Brain microvascular endothelial cell (primary cell): ENCODE measurements at regions not wholly inside any gene's neighbourhood (a gene's known extent, or its start where the extent isn't known, plus 50 kb on each side); places are given as distances from the start of the nearest gene placed in this dataset.

Experiments
- DNase-seq: peaks from one replicate; pipeline ENCODE4 v3.0.0-alpha.2; 2020
- H3K27ac ChIP-seq: fragments of 250-450 bp; sonication (Bioruptor Pico); 2 replicates; pipeline ENCODE4 v1.5.1; 2020; ENCODE audit warnings: mild to moderate bottlenecking, moderate library complexity
- H3K27me3 ChIP-seq: fragments of 250-450 bp; sonication (Bioruptor Pico); replicated peaks from 2 replicates; pipeline ENCODE4 v1.5.1; 2020; ENCODE audit warnings: mild to moderate bottlenecking
- H3K36me3 ChIP-seq: fragments of 250-450 bp; sonication (Bioruptor Pico); replicated peaks from 2 replicates; pipeline ENCODE4 v1.5.1; 2020; ENCODE audit warnings: mild to moderate bottlenecking
- H3K4me3 ChIP-seq: 2 replicates; pipeline ENCODE4 v1.5.1; 2011; ENCODE audit warnings: low read depth, mild to moderate bottlenecking, control low read depth, low read length, moderate library complexity
- in situ Hi-C: cut with HindIII; loops from 2 replicates; pipeline ENCODE4 v1.10.0; 2017; ENCODE audit warnings: low sequenced_read_pairs, low pct_ligation_motif_present
- TF ChIP-seq, protein P1 (sequence below): IDR thresholded peaks from 2 replicates; pipeline ENCODE4 v1.5.1; 2011; ENCODE audit warnings: low read depth, mild to moderate bottlenecking, moderate library complexity, low read length, control low read depth, inconsistent platforms; ENCODE audit errors: missing control alignments

DNA sequence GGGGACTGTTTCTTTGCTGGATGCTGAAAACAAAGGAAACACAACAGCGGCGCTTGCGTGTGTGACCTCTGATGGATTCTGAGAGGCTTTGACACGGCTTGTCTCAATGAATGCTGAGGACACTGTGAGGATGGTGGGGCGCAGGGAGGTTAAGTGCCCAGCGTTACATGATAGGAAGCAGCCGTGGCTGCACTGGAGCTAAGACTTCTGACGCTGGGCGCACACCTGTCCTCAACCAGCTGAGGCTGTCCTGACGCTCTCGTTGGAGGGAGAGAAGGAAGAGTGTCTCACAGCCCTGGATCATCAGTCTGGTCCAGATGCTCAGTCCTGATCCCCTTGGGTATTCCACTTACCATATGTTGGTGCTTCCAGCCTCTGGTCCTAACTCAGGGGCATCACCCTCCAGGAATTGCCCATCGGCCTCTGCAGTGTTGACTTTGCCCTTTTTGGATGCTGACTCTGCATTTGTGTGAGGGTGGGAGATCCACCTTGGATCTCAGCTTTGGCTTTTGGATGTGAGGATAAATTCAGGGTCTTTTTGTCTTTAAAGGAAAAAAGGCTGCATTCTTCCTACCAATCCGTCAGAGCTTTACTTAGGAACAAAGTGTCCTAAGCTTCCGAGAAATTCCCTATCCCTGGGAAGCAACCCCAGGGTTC, 125.2 kb downstream of the ZNF664 start:
- Histone ChIP-seq H3K27me3 (peaks cover 5% of the 10 kb centered on the region), H3K27ac (no peak overlapping the region), H3K4me3 (no peak overlapping the region), H3K36me3 (no peaks in the 10 kb centered on the region)
- no peak for DNase-seq
- in situ Hi-C loops = no loop called here
- TF ChIP-seq, protein P1, sequence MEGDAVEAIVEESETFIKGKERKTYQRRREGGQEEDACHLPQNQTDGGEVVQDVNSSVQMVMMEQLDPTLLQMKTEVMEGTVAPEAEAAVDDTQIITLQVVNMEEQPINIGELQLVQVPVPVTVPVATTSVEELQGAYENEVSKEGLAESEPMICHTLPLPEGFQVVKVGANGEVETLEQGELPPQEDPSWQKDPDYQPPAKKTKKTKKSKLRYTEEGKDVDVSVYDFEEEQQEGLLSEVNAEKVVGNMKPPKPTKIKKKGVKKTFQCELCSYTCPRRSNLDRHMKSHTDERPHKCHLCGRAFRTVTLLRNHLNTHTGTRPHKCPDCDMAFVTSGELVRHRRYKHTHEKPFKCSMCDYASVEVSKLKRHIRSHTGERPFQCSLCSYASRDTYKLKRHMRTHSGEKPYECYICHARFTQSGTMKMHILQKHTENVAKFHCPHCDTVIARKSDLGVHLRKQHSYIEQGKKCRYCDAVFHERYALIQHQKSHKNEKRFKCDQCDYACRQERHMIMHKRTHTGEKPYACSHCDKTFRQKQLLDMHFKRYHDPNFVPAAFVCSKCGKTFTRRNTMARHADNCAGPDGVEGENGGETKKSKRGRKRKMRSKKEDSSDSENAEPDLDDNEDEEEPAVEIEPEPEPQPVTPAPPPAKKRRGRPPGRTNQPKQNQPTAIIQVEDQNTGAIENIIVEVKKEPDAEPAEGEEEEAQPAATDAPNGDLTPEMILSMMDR = no peak

DNA sequence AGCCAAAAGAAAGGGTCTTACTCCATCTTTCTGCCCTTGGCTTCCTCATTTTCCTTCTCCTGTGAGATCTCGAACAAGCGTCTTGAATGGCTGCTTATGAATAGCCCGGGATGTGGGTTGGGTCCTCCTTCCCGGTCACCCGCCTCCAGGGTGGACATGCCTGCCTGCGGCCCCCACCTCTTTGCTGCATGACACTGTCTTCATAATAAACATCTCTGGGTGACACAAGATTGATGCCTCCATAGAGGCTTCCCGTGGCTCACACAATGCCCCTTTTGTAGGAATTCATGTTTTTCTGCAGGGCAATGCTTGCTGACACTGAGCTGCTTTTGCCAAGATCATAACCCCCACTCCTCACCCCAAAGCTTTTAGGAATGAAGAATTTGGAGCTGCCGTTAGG, 125.9 kb downstream of the ZNF664 start:
- H3K36me3 ChIP-seq = no peaks in the 10 kb centered on the region
- in situ Hi-C loops = no loop called here
- TF ChIP-seq, protein P1 = no peak

DNA sequence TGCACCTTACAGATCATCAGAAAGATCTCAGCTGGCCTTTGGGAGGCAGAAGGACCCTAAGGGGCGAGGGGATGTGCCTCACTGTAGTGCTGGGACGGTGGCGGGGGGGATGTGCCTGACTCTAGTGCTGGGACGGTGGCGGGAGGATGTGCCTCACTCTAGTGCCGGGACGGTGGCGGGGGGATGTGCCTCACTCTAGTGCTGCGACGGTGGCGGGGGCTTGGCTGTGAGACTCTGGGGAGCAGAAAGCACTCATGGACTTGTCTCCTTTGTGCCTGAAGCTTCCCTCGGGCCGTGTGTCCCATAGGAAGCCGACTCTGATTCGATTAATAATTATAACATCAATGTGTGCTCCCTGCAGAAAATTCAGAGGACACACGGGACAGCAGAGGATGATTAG, 126.6 kb downstream of the ZNF664 start:
- in situ Hi-C loops = no loop called here
- Histone ChIP-seq H3K36me3 (no peaks in the 10 kb centered on the region), H3K4me3 (no peak overlapping the region), H3K27me3 (peaks cover 5% of the 10 kb centered on the region), H3K27ac (no peak overlapping the region)
- no peak for DNase-seq
- TF ChIP-seq, protein P1 = no peak

More for the DNA sequence above, 125.9 kb downstream of the ZNF664 start:
- Histone ChIP-seq H3K27ac (no peak overlapping the region), H3K4me3 (no peak overlapping the region), H3K27me3 (peaks cover 5% of the 10 kb centered on the region)
- no peak for DNase-seq

DNA sequence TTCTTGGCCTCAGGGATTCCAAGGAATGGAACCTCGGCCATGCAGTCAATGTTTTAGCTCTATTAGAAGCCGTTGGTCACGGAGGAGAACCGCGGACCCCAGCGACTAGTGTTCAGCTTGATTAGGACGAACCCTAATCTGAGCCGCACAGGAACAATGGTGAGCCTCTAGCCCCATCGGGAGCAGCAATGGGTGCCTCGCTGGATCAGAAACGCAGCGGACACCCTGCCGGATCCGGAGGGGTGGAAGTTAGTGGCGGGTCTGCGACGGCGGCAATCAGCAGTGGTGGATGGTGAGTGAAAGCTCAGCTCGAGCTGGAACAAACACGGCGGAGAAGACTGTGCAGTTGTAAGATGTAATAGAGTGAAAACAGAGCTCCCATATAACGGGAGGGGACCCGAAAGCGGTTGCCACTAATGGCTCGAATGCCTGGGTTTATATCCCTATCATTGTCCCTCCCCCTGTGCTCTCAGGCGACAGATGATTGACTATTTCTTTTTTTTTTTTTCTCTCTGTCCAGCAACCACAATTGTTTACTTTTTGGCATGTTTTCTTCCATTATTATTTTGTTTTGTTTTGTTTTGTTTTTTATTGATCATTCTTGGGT, 127.7 kb downstream of the ZNF664 start:
- in situ Hi-C loops = no loop called here
- Histone ChIP-seq H3K27ac (no peak overlapping the region), H3K4me3 (no peak overlapping the region), H3K27me3 (peaks cover 5% of the 10 kb centered on the region), H3K36me3 (no peaks in the 10 kb centered on the region)
- TF ChIP-seq, protein P1 = no peak
- no peak for DNase-seq

DNA sequence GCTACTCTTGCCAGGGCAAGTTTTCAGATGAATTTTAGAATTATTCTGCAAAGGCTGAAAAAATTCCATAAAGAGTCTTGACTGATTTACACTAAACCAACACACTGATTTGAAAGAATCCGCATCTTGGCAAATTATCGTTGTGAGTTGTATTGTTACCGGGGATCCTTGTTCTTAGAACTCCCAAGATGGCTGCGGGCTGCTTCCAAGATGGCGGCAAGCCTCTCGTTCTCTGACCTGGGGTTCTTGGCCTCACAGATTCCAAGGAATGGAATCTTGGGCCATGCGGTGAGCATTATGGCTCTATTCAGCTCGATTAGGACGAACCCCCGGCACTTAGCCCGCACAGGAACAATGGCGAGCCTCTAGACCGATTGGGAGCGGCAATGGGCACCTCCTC, 132.5 kb downstream of the ZNF664 start:
- in situ Hi-C loops = no loop called here
- no peak for DNase-seq
- no peak overlapping the region for H3K4me3 ChIP-seq
- H3K27me3 ChIP-seq = no peaks in the 10 kb centered on the region
- no peaks in the 10 kb centered on the region for H3K36me3 ChIP-seq
- TF ChIP-seq, protein P1 = no peak
- H3K27ac ChIP-seq = no peak overlapping the region
